ENCODE measurements at regions not wholly inside any gene's neighbourhood (a gene's known extent, or its start where the extent isn't known, plus 50 kb on each side); places are given as distances from the start of the nearest gene placed in this dataset.

GRCh38 chr3:31075876-31076275 is 181.4 kb upstream of the GADL1 start:
- TF ChIP-seq CTCF (IDR thresholded peaks at IDR 0.05) = no peak
- TF ChIP-seq POLR2A (IDR thresholded peaks at IDR 0.05) = no peak
- no peak for DNase-seq
- Histone ChIP-seq H3K9me3 (no peaks in the 10 kb centered on the region), H3K4me3 (no peak overlapping the region), H3K4me1 (peaks cover 0 to 22% (median 0%) of the 10 kb centered on the region in 3 donors), H3K36me3 (no peaks in the 10 kb centered on the region), H3K27ac (no peak overlapping the region), H3K27me3 (no peaks in the 10 kb centered on the region)
- WGBS, 2 donors = 80 to 82% methylated on average over 6 of the region's 6 CpGs
- intact Hi-C loops (cut with DNase I) = no loop called here

- Histone ChIP-seq H3K27me3 (no peaks in the 10 kb centered on the region), H3K27ac (peak overlapping the region in 2 of 4 donors; percentile 12 to 19), H3K9me3 (no peaks in the 10 kb centered on the region), H3K36me3 (no peaks in the 10 kb centered on the region), H3K4me3 (no peak overlapping the region), H3K4me1 (peaks cover 0 to 22% (median 0%) of the 10 kb centered on the region in 3 donors)
- 20 to 24% methylated on average over 3 of the region's 3 CpGs for WGBS, 2 donors
- intact Hi-C loops (cut with DNase I) = no loop called here
- no peak for DNase-seq
- no peak for TF ChIP-seq CTCF (IDR thresholded peaks at IDR 0.05)
- no peak for TF ChIP-seq POLR2A (IDR thresholded peaks at IDR 0.05)
These were observed 182.7 kb upstream of the GADL1 start for GRCh38 chr3:31077021-31077601.

GRCh38 chr3:31077826-31078225 is 183.4 kb upstream of the GADL1 start:
- DNase-seq = no peak
- Histone ChIP-seq H3K4me3 (no peak overlapping the region), H3K27ac (no peak overlapping the region), H3K4me1 (peaks cover 0 to 22% (median 0%) of the 10 kb centered on the region in 3 donors), H3K36me3 (no peaks in the 10 kb centered on the region), H3K27me3 (no peaks in the 10 kb centered on the region), H3K9me3 (no peaks in the 10 kb centered on the region)
- intact Hi-C loops (cut with DNase I) = no loop called here
- WGBS, 2 donors = 93 to 94% methylated on average over 1 of the region's 1 CpG
- TF ChIP-seq CTCF (IDR thresholded peaks at IDR 0.05) (no peak), POLR2A (IDR thresholded peaks at IDR 0.05) (no peak)

GRCh38 chr3:31079689-31080088 is 185.2 kb upstream of the GADL1 start:
- Histone ChIP-seq H3K27ac (no peak overlapping the region), H3K4me3 (no peak overlapping the region), H3K9me3 (no peaks in the 10 kb centered on the region), H3K4me1 (peaks cover 0 to 22% (median 0%) of the 10 kb centered on the region in 3 donors), H3K27me3 (no peaks in the 10 kb centered on the region), H3K36me3 (no peaks in the 10 kb centered on the region)
- intact Hi-C loops (cut with DNase I) = no loop called here
- DNase-seq = no peak
- TF ChIP-seq POLR2A (IDR thresholded peaks at IDR 0.05) = no peak
- TF ChIP-seq CTCF (IDR thresholded peaks at IDR 0.05) = no peak
- 87 to 94% methylated on average over 4 of the region's 4 CpGs for WGBS, 2 donors

- 53 to 84% methylated on average over 2 of the region's 2 CpGs for WGBS, 2 donors
- Histone ChIP-seq H3K9me3 (no peaks in the 10 kb centered on the region), H3K36me3 (no peaks in the 10 kb centered on the region), H3K27ac (no peak overlapping the region), H3K4me3 (no peak overlapping the region), H3K4me1 (peaks cover 0 to 17% (median 0%) of the 10 kb centered on the region in 3 donors), H3K27me3 (no peaks in the 10 kb centered on the region)
- TF ChIP-seq POLR2A (IDR thresholded peaks at IDR 0.05) = no peak
- no peak for TF ChIP-seq CTCF (IDR thresholded peaks at IDR 0.05)
- DNase-seq = no peak
- intact Hi-C loops (cut with DNase I) = no loop called here
These were observed 186.7 kb upstream of the GADL1 start for GRCh38 chr3:31081018-31081662.

Data from esophagus squamous epithelium (tissue), 5 donors.